GM13977 (cell line): ENCODE measurements at regions not wholly inside any gene's neighbourhood (a gene's known extent, or its start where the extent isn't known, plus 50 kb on each side); places are given as distances from the start of the nearest gene placed in this dataset.
A peak's percentile ranks its signal among the peaks of the same experiment; 100 is the strongest.

Source experiments
- DNase-seq: peaks from one replicate; pipeline ENCODE4 v3.0.0; 2012; ENCODE audit warnings: low spot score
- in situ Hi-C: fragments of 300-500 bp; cut with MboI; formaldehyde crosslinking; loops from one replicate; pipeline ENCODE4 v1.12.0; 2022; ENCODE audit warnings: low sequenced_read_pairs, low pct_unique_long_range_greater_than_20kb, mixed read lengths, inconsistent platforms; ENCODE audit not compliant: unreplicated experiment
- TF ChIP-seq, protein P1 (sequence below): IDR thresholded peaks from 2 replicates; pipeline ENCODE4 v1.5.1; 2012; ENCODE audit warnings: mild to moderate bottlenecking, control low read depth; ENCODE audit not compliant: insufficient read depth; ENCODE audit errors: extremely low read depth, missing control alignments

DNA sequence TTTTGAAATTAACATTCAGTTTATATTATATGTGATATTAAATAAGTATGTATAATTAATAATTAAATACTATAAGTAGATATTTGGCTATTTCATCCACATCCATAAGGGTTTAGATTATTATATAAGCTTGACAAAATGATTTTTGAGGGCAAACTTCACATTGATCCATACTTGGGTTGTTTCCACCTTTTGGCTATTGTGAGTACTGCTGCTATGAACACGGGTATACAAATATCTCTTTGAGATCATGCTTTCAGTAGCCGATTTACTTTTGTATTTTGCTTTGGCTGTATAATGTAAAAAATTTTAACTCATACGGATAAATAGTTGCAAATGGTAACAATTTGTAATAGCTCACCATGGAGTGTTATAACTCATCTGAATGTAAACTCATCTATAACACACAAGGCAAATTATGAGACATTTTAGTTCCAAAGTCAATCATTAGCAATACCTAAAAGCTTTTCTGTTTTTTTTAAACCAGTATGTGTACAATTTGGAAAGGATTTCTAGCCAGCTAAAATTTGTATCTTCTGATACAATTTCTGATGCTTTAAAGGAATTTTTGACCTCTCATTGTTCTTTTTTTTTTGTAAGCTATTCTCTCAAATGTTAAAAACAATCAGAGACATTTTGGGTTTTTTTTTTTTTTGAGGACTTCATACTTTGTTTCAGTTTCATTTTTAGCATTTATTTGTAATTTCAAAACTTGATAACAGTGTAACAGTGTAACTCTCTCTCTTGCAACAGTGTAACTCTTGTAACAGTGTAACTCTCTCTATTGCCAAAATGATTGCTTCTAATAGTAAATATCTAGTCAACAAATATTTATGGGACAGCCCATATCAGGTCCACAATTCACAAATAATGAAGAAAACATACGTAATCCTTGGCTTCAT lies 51.8 kb upstream of the ARX start:
- in situ Hi-C loops = no loop called here
- DNase-seq = peak; percentile 17

DNA sequence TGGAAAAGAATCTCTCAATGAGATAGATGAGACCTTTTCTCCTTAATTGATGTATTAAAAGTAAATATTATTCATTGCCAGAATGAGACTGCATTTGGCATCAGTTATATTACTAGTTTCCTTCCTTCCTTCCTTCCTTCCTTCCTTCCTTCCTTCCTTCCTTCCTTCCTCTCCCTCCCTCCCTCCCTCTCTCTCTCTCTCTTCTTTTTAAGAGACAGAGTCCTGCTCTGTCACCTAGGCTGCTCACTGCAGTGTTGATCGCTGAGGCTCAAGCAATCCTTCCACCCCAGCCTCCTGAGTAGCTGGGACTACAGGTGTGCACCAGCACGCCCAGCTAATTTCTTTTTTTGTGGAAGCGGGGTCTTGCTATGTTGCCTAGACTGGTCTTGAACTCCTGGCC lies 50.4 kb upstream of the ARX start:
- in situ Hi-C loops = no loop called here
- no peak for DNase-seq
- TF ChIP-seq, protein P1, sequence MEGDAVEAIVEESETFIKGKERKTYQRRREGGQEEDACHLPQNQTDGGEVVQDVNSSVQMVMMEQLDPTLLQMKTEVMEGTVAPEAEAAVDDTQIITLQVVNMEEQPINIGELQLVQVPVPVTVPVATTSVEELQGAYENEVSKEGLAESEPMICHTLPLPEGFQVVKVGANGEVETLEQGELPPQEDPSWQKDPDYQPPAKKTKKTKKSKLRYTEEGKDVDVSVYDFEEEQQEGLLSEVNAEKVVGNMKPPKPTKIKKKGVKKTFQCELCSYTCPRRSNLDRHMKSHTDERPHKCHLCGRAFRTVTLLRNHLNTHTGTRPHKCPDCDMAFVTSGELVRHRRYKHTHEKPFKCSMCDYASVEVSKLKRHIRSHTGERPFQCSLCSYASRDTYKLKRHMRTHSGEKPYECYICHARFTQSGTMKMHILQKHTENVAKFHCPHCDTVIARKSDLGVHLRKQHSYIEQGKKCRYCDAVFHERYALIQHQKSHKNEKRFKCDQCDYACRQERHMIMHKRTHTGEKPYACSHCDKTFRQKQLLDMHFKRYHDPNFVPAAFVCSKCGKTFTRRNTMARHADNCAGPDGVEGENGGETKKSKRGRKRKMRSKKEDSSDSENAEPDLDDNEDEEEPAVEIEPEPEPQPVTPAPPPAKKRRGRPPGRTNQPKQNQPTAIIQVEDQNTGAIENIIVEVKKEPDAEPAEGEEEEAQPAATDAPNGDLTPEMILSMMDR = no peak

More for the DNA sequence above, 51.8 kb upstream of the ARX start:
- TF ChIP-seq, protein P1 = no peak
